SK-N-MC (cell line): ENCODE measurements at regions not wholly inside any gene's neighbourhood (a gene's known extent, or its start where the extent isn't known, plus 50 kb on each side); places are given as distances from the start of the nearest gene placed in this dataset.

ENCODE experiments used
- EZH2 ChIP-seq: fragments of 200-600 bp; sonication (generic); IDR thresholded peaks from one replicate; pipeline ENCODE4 v1.6.1; 2017; ENCODE audit warnings: antibody characterized with exemption
- FOXP2 ChIP-seq: optimal IDR thresholded peaks from 2 replicates; pipeline ENCODE3; 2011; ENCODE audit warnings: mild to moderate bottlenecking, moderate library complexity; ENCODE audit not compliant: insufficient read depth; ENCODE audit errors: extremely low read length, control extremely low read depth
- POLR2AphosphoS5 ChIP-seq: IDR thresholded peaks from 2 replicates; pipeline ENCODE4 v1.6.1; 2012; ENCODE audit warnings: mild to moderate bottlenecking, low read depth, low read length, borderline replicate concordance

DNA sequence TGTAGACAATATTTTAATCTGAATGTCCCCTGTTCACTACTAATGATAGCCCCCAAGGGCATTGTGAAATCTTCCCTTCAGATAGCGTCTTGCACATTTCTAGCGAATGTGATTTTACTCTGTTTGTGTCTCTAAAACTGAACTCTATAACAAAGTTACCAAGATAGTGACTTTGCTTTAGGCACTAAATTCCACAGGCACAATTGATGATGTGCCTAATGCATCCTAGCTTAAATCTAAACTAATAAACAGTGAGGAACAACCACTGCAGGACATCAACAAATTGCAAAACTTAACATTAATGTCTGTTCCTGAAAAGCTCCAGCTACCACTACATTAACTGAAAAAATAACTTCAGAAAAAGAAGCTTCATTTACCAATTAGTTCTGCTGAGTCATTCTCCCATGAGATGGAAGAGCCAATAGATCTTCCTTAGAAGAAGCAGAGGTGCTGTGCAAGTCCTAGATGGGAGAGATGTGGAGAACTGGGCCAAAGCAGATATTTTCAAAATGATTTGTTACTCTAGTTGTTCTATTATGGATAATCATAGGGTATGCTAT, 1065.0 kb downstream of the EPHA7 start:
- no peak for TF ChIP-seq POLR2AphosphoS5
- no peak for TF ChIP-seq EZH2
- TF ChIP-seq FOXP2 = no peak
